ENCODE measurements at regions not wholly inside any gene's neighbourhood (a gene's known extent, or its start where the extent isn't known, plus 50 kb on each side); places are given as distances from the start of the nearest gene placed in this dataset.

DNA sequence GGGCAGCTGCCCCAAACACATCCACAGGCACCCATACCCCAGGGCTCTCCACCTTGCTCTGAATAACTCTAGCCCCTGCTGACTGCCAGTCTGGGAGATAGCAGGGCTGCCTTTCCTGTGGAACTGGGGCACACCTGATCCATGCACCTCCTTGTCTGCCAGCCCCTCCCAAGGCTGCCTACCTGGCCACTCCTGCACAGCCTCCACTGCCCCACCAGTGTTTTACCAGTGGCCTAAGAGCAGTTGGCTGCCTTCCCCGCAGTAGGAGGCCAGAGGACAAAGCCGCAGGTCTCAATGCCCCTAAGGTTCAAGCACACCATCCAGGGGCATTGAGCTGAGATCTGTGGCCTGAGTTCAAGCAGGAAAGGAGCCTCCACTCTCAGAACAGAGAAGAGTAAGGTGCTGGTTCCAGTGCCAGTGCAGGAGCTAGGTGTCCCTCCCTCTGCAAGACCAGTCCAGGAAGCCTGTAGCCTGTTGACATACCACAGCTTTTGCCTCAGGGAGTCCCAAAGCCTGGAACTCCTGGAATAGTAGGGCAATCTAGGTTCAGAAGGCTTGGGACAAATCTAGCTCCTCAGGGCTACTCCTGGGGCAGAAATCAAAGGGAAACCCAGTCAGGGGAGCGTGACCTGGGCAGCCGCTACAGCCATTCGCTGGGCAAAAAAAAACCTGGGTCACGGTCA is 514.5 kb upstream of the PTGER4 start:
- H3K79me2 ChIP-seq (ENCODE audit: control insufficient read depth, insufficient read depth, low read length) = no peaks in the 10 kb centered on the region
- no peaks in the 10 kb centered on the region for H4K20me1 ChIP-seq (ENCODE audit: control insufficient read depth, extremely low read depth, insufficient read depth, low read length)
- no peak overlapping the region for H2AFZ ChIP-seq (ENCODE audit: low read length)
- no peaks in the 10 kb centered on the region for H3K9me3 ChIP-seq (ENCODE audit: control insufficient read depth, insufficient read depth, low read depth, low read length)
- H3K27ac ChIP-seq (ENCODE audit: insufficient read depth, low read length) = no peak overlapping the region
- DNase-seq (ENCODE audit: low read depth in 2 of 2) = no peak
- TF ChIP-seq, protein P1, sequence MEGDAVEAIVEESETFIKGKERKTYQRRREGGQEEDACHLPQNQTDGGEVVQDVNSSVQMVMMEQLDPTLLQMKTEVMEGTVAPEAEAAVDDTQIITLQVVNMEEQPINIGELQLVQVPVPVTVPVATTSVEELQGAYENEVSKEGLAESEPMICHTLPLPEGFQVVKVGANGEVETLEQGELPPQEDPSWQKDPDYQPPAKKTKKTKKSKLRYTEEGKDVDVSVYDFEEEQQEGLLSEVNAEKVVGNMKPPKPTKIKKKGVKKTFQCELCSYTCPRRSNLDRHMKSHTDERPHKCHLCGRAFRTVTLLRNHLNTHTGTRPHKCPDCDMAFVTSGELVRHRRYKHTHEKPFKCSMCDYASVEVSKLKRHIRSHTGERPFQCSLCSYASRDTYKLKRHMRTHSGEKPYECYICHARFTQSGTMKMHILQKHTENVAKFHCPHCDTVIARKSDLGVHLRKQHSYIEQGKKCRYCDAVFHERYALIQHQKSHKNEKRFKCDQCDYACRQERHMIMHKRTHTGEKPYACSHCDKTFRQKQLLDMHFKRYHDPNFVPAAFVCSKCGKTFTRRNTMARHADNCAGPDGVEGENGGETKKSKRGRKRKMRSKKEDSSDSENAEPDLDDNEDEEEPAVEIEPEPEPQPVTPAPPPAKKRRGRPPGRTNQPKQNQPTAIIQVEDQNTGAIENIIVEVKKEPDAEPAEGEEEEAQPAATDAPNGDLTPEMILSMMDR (conservative IDR thresholded peaks at IDR 0.05 in 1 of 2, IDR thresholded peaks at IDR 0.05 in 1 of 2; ENCODE audit: low read depth in 1 of 2, low read length in 2 of 2) = no peak
- no peak for TF ChIP-seq EZH2 (IDR thresholded peaks at IDR 0.05; ENCODE audit: low read length, missing control alignments)
- no peak overlapping the region for H3K4me2 ChIP-seq (ENCODE audit: extremely low read depth, insufficient read depth, low read length)
- no peaks in the 10 kb centered on the region for H3K27me3 ChIP-seq (ENCODE audit: control insufficient read depth, insufficient read depth, low read length)
- no peak overlapping the region for H3K9ac ChIP-seq (ENCODE audit: insufficient read depth, low read length)
- no peak overlapping the region for H3K4me3 ChIP-seq (replicated peaks in 1 of 4; ENCODE audit: control extremely low read depth in 1 of 4, insufficient read depth in 1 of 4, low read depth in 3 of 4, low read length in 4 of 4)
- no peaks in the 10 kb centered on the region for H3K36me3 ChIP-seq (ENCODE audit: control insufficient read depth, insufficient read depth, low read length)
- no peaks in the 10 kb centered on the region for H3K4me1 ChIP-seq (ENCODE audit: control insufficient read depth, extremely low read depth, insufficient read depth, low read length)

DNA sequence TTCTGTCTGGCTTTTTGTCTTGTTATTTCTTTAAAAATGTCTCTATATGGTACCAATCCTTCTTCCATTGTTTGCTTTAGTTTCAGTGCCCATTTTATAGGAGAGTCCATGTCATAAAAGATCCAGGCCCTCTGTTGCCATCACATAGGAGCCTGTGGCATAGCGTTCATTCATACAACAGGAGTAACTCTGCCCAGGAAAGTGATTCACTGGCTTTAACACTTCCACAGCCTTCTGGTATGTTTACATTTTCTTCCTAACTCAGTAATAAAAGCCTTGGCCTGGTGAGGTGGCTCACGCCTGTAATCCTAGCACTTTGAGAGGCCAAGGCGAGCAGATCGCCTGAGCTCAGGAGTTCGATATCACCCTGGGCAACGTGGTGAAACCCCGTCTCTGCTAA is 519.3 kb upstream of the PTGER4 start:
- Histone ChIP-seq H3K36me3 (ENCODE audit: control insufficient read depth, insufficient read depth, low read length) (no peaks in the 10 kb centered on the region), H2AFZ (ENCODE audit: low read length) (no peak overlapping the region), H3K4me2 (ENCODE audit: extremely low read depth, insufficient read depth, low read length) (no peak overlapping the region), H3K4me1 (ENCODE audit: control insufficient read depth, extremely low read depth, insufficient read depth, low read length) (no peaks in the 10 kb centered on the region), H3K4me3 (replicated peaks in 1 of 4; ENCODE audit: control extremely low read depth in 1 of 4, insufficient read depth in 1 of 4, low read depth in 3 of 4, low read length in 4 of 4) (no peak overlapping the region), H3K27ac (ENCODE audit: insufficient read depth, low read length) (no peak overlapping the region), H3K27me3 (ENCODE audit: control insufficient read depth, insufficient read depth, low read length) (no peaks in the 10 kb centered on the region), H3K9me3 (ENCODE audit: control insufficient read depth, insufficient read depth, low read depth, low read length) (no peaks in the 10 kb centered on the region), H3K79me2 (ENCODE audit: control insufficient read depth, insufficient read depth, low read length) (no peaks in the 10 kb centered on the region), H3K9ac (ENCODE audit: insufficient read depth, low read length) (no peak overlapping the region), H4K20me1 (ENCODE audit: control insufficient read depth, extremely low read depth, insufficient read depth, low read length) (no peaks in the 10 kb centered on the region)
- DNase-seq (ENCODE audit: low read depth in 2 of 2) = no peak
- TF ChIP-seq, protein P1 (conservative IDR thresholded peaks at IDR 0.05 in 1 of 2, IDR thresholded peaks at IDR 0.05 in 1 of 2; ENCODE audit: low read depth in 1 of 2, low read length in 2 of 2) = no peak
- TF ChIP-seq EZH2 (IDR thresholded peaks at IDR 0.05; ENCODE audit: low read length, missing control alignments) = no peak

DNA sequence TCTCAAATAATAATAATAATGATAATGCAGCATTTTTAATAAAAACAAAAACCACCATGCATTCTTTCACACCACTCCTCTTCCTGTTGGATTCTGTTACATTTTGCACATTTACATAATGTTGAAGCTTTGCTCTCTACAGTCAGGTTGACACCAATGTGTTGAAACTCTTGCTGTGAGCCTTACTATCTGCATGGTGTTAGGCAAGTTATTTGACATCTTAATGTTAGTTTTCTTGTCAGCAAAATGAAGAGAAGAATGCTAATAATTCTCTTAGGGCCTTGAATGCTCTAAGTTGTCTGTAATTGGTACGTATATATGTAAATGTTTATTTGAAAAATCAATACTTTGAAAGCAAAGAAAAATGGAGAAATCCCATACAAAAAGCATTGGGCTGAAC is 525.5 kb upstream of the PTGER4 start:
- Histone ChIP-seq H3K27me3 (ENCODE audit: control insufficient read depth, insufficient read depth, low read length) (no peaks in the 10 kb centered on the region), H3K9ac (ENCODE audit: insufficient read depth, low read length) (no peak overlapping the region), H3K9me3 (ENCODE audit: control insufficient read depth, insufficient read depth, low read depth, low read length) (no peaks in the 10 kb centered on the region), H3K4me2 (ENCODE audit: extremely low read depth, insufficient read depth, low read length) (no peak overlapping the region), H3K27ac (ENCODE audit: insufficient read depth, low read length) (no peak overlapping the region), H3K79me2 (ENCODE audit: control insufficient read depth, insufficient read depth, low read length) (no peaks in the 10 kb centered on the region), H3K4me1 (ENCODE audit: control insufficient read depth, extremely low read depth, insufficient read depth, low read length) (no peaks in the 10 kb centered on the region), H4K20me1 (ENCODE audit: control insufficient read depth, extremely low read depth, insufficient read depth, low read length) (no peaks in the 10 kb centered on the region), H3K4me3 (replicated peaks in 1 of 4; ENCODE audit: control extremely low read depth in 1 of 4, insufficient read depth in 1 of 4, low read depth in 3 of 4, low read length in 4 of 4) (no peak overlapping the region), H3K36me3 (ENCODE audit: control insufficient read depth, insufficient read depth, low read length) (no peaks in the 10 kb centered on the region), H2AFZ (ENCODE audit: low read length) (no peak overlapping the region)
- TF ChIP-seq EZH2 (IDR thresholded peaks at IDR 0.05; ENCODE audit: low read length, missing control alignments) = no peak
- TF ChIP-seq, protein P1 (conservative IDR thresholded peaks at IDR 0.05 in 1 of 2, IDR thresholded peaks at IDR 0.05 in 1 of 2; ENCODE audit: low read depth in 1 of 2, low read length in 2 of 2) = no peak
- no peak for DNase-seq (ENCODE audit: low read depth in 2 of 2)

Data from fibroblast of lung (primary cell).